ENCODE measurements at regions not wholly inside any gene's neighbourhood (a gene's known extent, or its start where the extent isn't known, plus 50 kb on each side); places are given as distances from the start of the nearest gene placed in this dataset.
"Not testable (repeated sequence)": the region's sequence is repeated elsewhere in the genome, so short reads cannot be mapped to it uniquely, and the experiment has no call there.

- DNase-seq = no peak
Observed at GRCh38 chr14:38973083-38973700, 129.8 kb downstream of the SEC23A start.

GRCh38 chr14:38972511-38972910 is 130.5 kb downstream of the SEC23A start:
- DNase-seq = no peak

- DNase-seq = no peak
Observed at GRCh38 chr14:38971258-38971921, 131.6 kb downstream of the SEC23A start.

- DNase-seq = no peak
Observed at GRCh38 chr14:38964630-38965029, 138.4 kb downstream of the SEC23A start.

GRCh38 chr14:38960946-38961531 is 142.0 kb downstream of the SEC23A start:
- DNase-seq = no peak

- no peak for DNase-seq
Observed at GRCh38 chr14:38959021-38959420, 144.0 kb downstream of the SEC23A start.

- no peak for DNase-seq
Observed at GRCh38 chr14:38958589-38958988, 144.4 kb downstream of the SEC23A start.

- no peak for DNase-seq
Observed at GRCh38 chr14:38951451-38951850, 151.6 kb downstream of the SEC23A start.

GRCh38 chr14:38950676-38951075 is 152.4 kb downstream of the SEC23A start:
- no peak for DNase-seq

- no peak for DNase-seq
Observed at GRCh38 chr14:38948576-38948975, 154.5 kb downstream of the SEC23A start.

GRCh38 chr14:38948171-38948570 is 154.9 kb downstream of the SEC23A start:
- no peak for DNase-seq

GRCh38 chr14:38947343-38947742 is 155.7 kb downstream of the SEC23A start:
- no peak for DNase-seq

GRCh38 chr14:38944691-38945090 is 158.3 kb downstream of the SEC23A start:
- DNase-seq = no peak

- DNase-seq = no peak
Observed at GRCh38 chr14:38941488-38941887, 161.5 kb downstream of the SEC23A start.

- DNase-seq = not testable (repeated sequence)
Observed at GRCh38 chr14:38932653-38933000, 170.4 kb downstream of the SEC23A start.

GRCh38 chr14:38931969-38932652 is 170.9 kb downstream of the SEC23A start:
- DNase-seq = no peak

GRCh38 chr14:38930898-38931297 is 172.1 kb downstream of the SEC23A start:
- no peak for DNase-seq

GRCh38 chr14:38930022-38930421 is 173.0 kb downstream of the SEC23A start:
- no peak for DNase-seq

- DNase-seq = no peak
Observed at GRCh38 chr14:38929416-38929815, 173.6 kb downstream of the SEC23A start.

GRCh38 chr14:38921893-38922292 is 181.1 kb downstream of the SEC23A start:
- DNase-seq = not testable (repeated sequence)

- no peak for DNase-seq
Observed at GRCh38 chr14:38915125-38915524, 187.9 kb downstream of the SEC23A start.

- DNase-seq = no peak
Observed at GRCh38 chr14:38910092-38910491, 192.9 kb downstream of the SEC23A start.

GRCh38 chr14:38904959-38905358 is 198.1 kb downstream of the SEC23A start:
- no peak for DNase-seq

- DNase-seq = no peak
Observed at GRCh38 chr14:38901791-38902190, 201.2 kb downstream of the SEC23A start.

All from CD4-positive, alpha-beta T cell treated with Interleukin-17A for 1 hour (primary cell).